OCI-LY1 (cell line): ENCODE measurements at regions not wholly inside any gene's neighbourhood (a gene's known extent, or its start where the extent isn't known, plus 50 kb on each side); places are given as distances from the start of the nearest gene placed in this dataset.

Source experiments
- EZH2 ChIP-seq: fragments of 200-600 bp; sonication (generic), shearing (Covaris generic); IDR thresholded peaks from 2 replicates; pipeline ENCODE4 v1.8.0; 2017; ENCODE audit warnings: borderline replicate concordance, mixed run types, mild to moderate bottlenecking, antibody characterized with exemption, low read length, moderate library complexity, mixed read lengths
- TF ChIP-seq, protein P1 (sequence below): fragments of 200-600 bp; sonication (generic), shearing (Covaris generic); IDR thresholded peaks from 2 replicates; pipeline ENCODE4 v1.5.1; 2017; ENCODE audit warnings: mild to moderate bottlenecking, antibody characterized with exemption, low read length, moderate library complexity, mixed read lengths

DNA sequence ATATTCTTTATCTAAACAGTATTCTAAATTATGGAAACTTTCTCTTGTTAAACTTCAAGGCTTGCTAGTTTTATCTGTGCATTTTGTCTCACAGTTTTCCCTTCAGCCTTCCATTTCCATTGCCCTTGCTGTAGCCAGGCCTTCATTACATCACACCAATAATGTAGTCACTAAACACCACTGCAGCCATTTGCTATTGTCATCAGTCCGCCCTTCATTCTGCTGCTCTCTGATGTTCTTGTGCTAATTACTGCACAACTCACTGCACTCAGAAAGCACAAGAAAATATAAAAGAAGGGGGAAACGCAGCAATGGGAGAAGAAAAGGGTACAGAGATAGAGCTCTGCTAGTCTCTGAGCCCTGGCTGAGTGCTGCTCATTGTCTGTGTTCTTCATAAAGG is 239.6 kb upstream of the FSTL5 start:
- TF ChIP-seq EZH2: no peak
- TF ChIP-seq, protein P1, sequence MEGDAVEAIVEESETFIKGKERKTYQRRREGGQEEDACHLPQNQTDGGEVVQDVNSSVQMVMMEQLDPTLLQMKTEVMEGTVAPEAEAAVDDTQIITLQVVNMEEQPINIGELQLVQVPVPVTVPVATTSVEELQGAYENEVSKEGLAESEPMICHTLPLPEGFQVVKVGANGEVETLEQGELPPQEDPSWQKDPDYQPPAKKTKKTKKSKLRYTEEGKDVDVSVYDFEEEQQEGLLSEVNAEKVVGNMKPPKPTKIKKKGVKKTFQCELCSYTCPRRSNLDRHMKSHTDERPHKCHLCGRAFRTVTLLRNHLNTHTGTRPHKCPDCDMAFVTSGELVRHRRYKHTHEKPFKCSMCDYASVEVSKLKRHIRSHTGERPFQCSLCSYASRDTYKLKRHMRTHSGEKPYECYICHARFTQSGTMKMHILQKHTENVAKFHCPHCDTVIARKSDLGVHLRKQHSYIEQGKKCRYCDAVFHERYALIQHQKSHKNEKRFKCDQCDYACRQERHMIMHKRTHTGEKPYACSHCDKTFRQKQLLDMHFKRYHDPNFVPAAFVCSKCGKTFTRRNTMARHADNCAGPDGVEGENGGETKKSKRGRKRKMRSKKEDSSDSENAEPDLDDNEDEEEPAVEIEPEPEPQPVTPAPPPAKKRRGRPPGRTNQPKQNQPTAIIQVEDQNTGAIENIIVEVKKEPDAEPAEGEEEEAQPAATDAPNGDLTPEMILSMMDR: no peak
